H1 (cell line): ENCODE measurements at regions not wholly inside any gene's neighbourhood (a gene's known extent, or its start where the extent isn't known, plus 50 kb on each side); places are given as distances from the start of the nearest gene placed in this dataset.

Experiments used
- CTCF ChIA-PET: fragments of 300-600 bp; sonication (Branson Sonifier 250); formaldehyde crosslinking; loops from one replicate; lab custom pipeline; 2021; ENCODE audit not compliant: partially characterized antibody; lab: Charles Lee
- POLR2A ChIA-PET: fragments of 300-600 bp; sonication (Branson Sonifier 250); formaldehyde crosslinking; loops from one replicate; lab custom pipeline; 2021; ENCODE audit warnings: inconsistent platforms; ENCODE audit not compliant: partially characterized antibody; lab: Charles Lee
- DNase-seq, 2 experiments: peaks; one replicate each; pipeline versions ENCODE4 v3.0.0 to v3.0.0-alpha.2; 2010 to 2022; ENCODE audit warnings: low spot score in 2 of 2, low read depth in 1 of 2, mixed read lengths in 1 of 2
- FAIRE-seq: peaks from 2 replicates; lab custom pipeline; 2011; peaks lifted over from hg19 to GRCh38; lab: Jason Lieb, UNC
- H2AFZ ChIP-seq: 2 replicates; pipeline ENCODE4 v1.8.1; 2012; ENCODE audit warnings: low read length, inconsistent platforms
- H2AK5ac ChIP-seq: 2 replicates; pipeline ENCODE4 v1.6.1; 2013; ENCODE audit warnings: low read depth, low read length
- H2BK120ac ChIP-seq: replicated peaks from 2 replicates; pipeline ENCODE3; 2013; ENCODE audit warnings: low read depth, low read length, inconsistent platforms
- H2BK12ac ChIP-seq: 2 replicates; pipeline ENCODE4 v1.6.1; 2013; ENCODE audit warnings: low read depth, low read length
- H2BK15ac ChIP-seq: 2 replicates; pipeline ENCODE4 v1.6.1; 2013; ENCODE audit warnings: low read length
- H2BK20ac ChIP-seq: 2 replicates; pipeline ENCODE4 v1.6.1; 2013; ENCODE audit warnings: low read length
- H2BK5ac ChIP-seq: 2 replicates; pipeline ENCODE4 v1.6.1; 2013; ENCODE audit warnings: low read depth, low read length
- H3K14ac ChIP-seq: 2 replicates; pipeline ENCODE4 v1.6.1; 2013; ENCODE audit warnings: inconsistent platforms; ENCODE audit not compliant: insufficient read length
- H3K18ac ChIP-seq: 2 replicates; pipeline ENCODE4 v1.6.1; 2013; ENCODE audit warnings: low read length; ENCODE audit errors: extremely low read depth
- H3K23ac ChIP-seq: 2 replicates; pipeline ENCODE4 v1.6.1; 2013; ENCODE audit warnings: inconsistent platforms; ENCODE audit not compliant: insufficient read length
- H3K23me2 ChIP-seq: 2 replicates; pipeline ENCODE4 v1.6.1; 2013; ENCODE audit warnings: low read depth, low read length
- H3K27ac ChIP-seq: 2 replicates; pipeline ENCODE4 v1.6.1; 2011; ENCODE audit warnings: low read depth, low read length, inconsistent platforms
- H3K27me3 ChIP-seq, 4 experiments: replicated peaks in 1 of 4; 1 replicate in 1 of 4; 2 replicates in 3 of 4; pipeline versions ENCODE4 v1.6.1 to v1.8.1; 2011 to 2013; ENCODE audit warnings: low read length in 3 of 4, mild to moderate bottlenecking in 3 of 4, inconsistent platforms in 2 of 4, mixed read lengths in 2 of 4, moderate library complexity in 1 of 4; ENCODE audit not compliant: control insufficient read depth in 3 of 4, insufficient read depth in 3 of 4; ENCODE audit errors: extremely low read depth in 1 of 4
- H3K36me3 ChIP-seq, 4 experiments: 2 replicates each; pipeline versions ENCODE4 v1.6.1 to v1.8.1; 2011 to 2013; ENCODE audit warnings: mild to moderate bottlenecking in 4 of 4, low read length in 3 of 4, moderate library complexity in 2 of 4, control low read depth in 1 of 4, inconsistent platforms in 1 of 4; ENCODE audit not compliant: insufficient read depth in 4 of 4, control insufficient read depth in 2 of 4
- H3K4ac ChIP-seq: replicated peaks from 2 replicates; pipeline ENCODE3; 2013; ENCODE audit warnings: low read length, low read depth, mixed read lengths, inconsistent platforms; ENCODE audit not compliant: insufficient read length
- H3K4me1 ChIP-seq, 4 experiments: replicated peaks in 1 of 4; 1 replicate in 1 of 4; 2 replicates in 3 of 4; pipeline versions ENCODE4 v1.6.1 to v1.8.1; 2011 to 2013; ENCODE audit warnings: low read length in 3 of 4, inconsistent platforms in 2 of 4, mixed read lengths in 1 of 4; ENCODE audit not compliant: insufficient read depth in 4 of 4, control insufficient read depth in 3 of 4
- H3K4me2 ChIP-seq, 2 experiments: 2 replicates each; pipeline versions ENCODE4 v1.6.1 to v1.8.1; 2011 to 2013; ENCODE audit warnings: low read depth in 2 of 2, low read length in 2 of 2, control low read depth in 1 of 2, inconsistent platforms in 1 of 2, mild to moderate bottlenecking in 1 of 2; ENCODE audit not compliant: insufficient read depth in 1 of 2
- H3K4me3 ChIP-seq, 4 experiments: fragments of 200-600, 300-600 bp in 1 of 4; sonication (generic), shearing (Covaris generic), sonication (Bioruptor Twin) in 1 of 4; 2 replicates each; pipeline versions ENCODE4 v1.5.1 to v1.8.1; 2011 to 2016; ENCODE audit warnings: low read length in 4 of 4, low read depth in 3 of 4, control low read depth in 2 of 4, inconsistent platforms in 2 of 4, mild to moderate bottlenecking in 2 of 4, mixed read lengths in 1 of 4, moderate library complexity in 1 of 4; ENCODE audit not compliant: insufficient read depth in 2 of 4; ENCODE audit errors: extremely low read depth in 1 of 4
- H3K56ac ChIP-seq: replicated peaks from 2 replicates; pipeline ENCODE3; 2013; ENCODE audit warnings: low read depth, mild to moderate bottlenecking, mixed read lengths, low read length, inconsistent platforms; ENCODE audit not compliant: insufficient read length
- H3K79me1 ChIP-seq: 2 replicates; pipeline ENCODE4 v1.6.1; 2013; ENCODE audit warnings: low read depth, low read length, control low read depth
- H3K79me2 ChIP-seq, 2 experiments: 2 replicates each; pipeline versions ENCODE4 v1.6.1 to v1.8.1; 2012 to 2013; ENCODE audit warnings: low read length in 2 of 2, mild to moderate bottlenecking in 2 of 2, inconsistent platforms in 1 of 2; ENCODE audit not compliant: insufficient read depth in 2 of 2, control insufficient read depth in 1 of 2
- H3K9ac ChIP-seq, 4 experiments: replicated peaks in 1 of 4; 1 replicate in 1 of 4; 2 replicates in 3 of 4; pipeline versions ENCODE4 v1.6.1 to v1.8.1; 2011 to 2013; ENCODE audit warnings: low read depth in 3 of 4, low read length in 3 of 4, control low read depth in 2 of 4, mild to moderate bottlenecking in 2 of 4, moderate library complexity in 2 of 4, inconsistent platforms in 1 of 4; ENCODE audit errors: extremely low read depth in 1 of 4
- H3K9me3 ChIP-seq, 2 experiments: 2 replicates each; pipeline versions ENCODE4 v1.6.1 to v1.8.1; 2012 to 2013; ENCODE audit warnings: mild to moderate bottlenecking in 2 of 2, moderate library complexity in 2 of 2, control low read depth in 1 of 2, inconsistent platforms in 1 of 2, low read depth in 1 of 2, low read length in 1 of 2, mixed read lengths in 1 of 2; ENCODE audit not compliant: insufficient read depth in 2 of 2
- H4K20me1 ChIP-seq, 2 experiments: replicated peaks in 1 of 2; 2 replicates each; pipeline versions ENCODE3 to v1.8.1; 2011 to 2013; ENCODE audit warnings: inconsistent platforms in 2 of 2, low read length in 2 of 2, mild to moderate bottlenecking in 1 of 2; ENCODE audit not compliant: insufficient read depth in 2 of 2, control insufficient read depth in 1 of 2
- H4K5ac ChIP-seq: 2 replicates; pipeline ENCODE4 v1.6.1; 2013; ENCODE audit warnings: low read length, low read depth, mixed read lengths, inconsistent platforms; ENCODE audit not compliant: insufficient read length
- H4K8ac ChIP-seq: 2 replicates; pipeline ENCODE4 v1.8.0; 2013; ENCODE audit warnings: mild to moderate bottlenecking, moderate library complexity, low read length, inconsistent platforms; ENCODE audit not compliant: insufficient read depth; ENCODE audit errors: extremely low read depth
- H4K91ac ChIP-seq: replicated peaks from 2 replicates; pipeline ENCODE3; 2013; ENCODE audit warnings: low read length, mixed read lengths, inconsistent platforms; ENCODE audit not compliant: insufficient read length
- CBX8 ChIP-seq: fragments of 300-800, 300-1000 bp; sonication (generic); IDR thresholded peaks from 2 replicates; pipeline ENCODE4 v1.7.1; 2016; ENCODE audit warnings: low read depth, low read length, borderline replicate concordance
- CHD2 ChIP-seq: IDR thresholded peaks from 2 replicates; pipeline ENCODE4 v1.6.1; 2012; ENCODE audit warnings: low read length, improper control_type of control experiment
- SRF ChIP-seq: IDR thresholded peaks from 2 replicates; pipeline ENCODE4 v1.6.1; 2011; ENCODE audit warnings: mild to moderate bottlenecking, low read depth, low read length, moderate library complexity
- WGBS, 2 experiments: shearing (Covaris generic) in 1 of 2; methylation state at CpG; one replicate each; pipeline versions ENCODE4 v1.1.6 to v1.1.7; 2013 to 2015; ENCODE audit warnings: low lambda C conversion rate in 2 of 2, mixed read lengths in 2 of 2, inconsistent platforms in 1 of 2, low coverage in 1 of 2, missing lambda C conversion rate in 1 of 2; ENCODE audit not compliant: insufficient replicate concordance in 2 of 2, insufficient coverage in 1 of 2, insufficient read length in 1 of 2; ENCODE audit errors: extremely low coverage in 1 of 2, missing lambda C conversion rate in 1 of 2; 5-methylcytosine and 5-hydroxymethylcytosine counted together

GRCh38 chr16:7057458-7057857, 275.2 kb upstream of the RBFOX1 start:
- Histone ChIP-seq H3K79me2 (no peaks in the 10 kb centered on the region), H3K23me2 (no peaks in the 10 kb centered on the region), H3K27me3 (no peaks in the 10 kb centered on the region), H3K79me1 (no peaks in the 10 kb centered on the region), H3K23ac (no peak overlapping the region), H2BK120ac (no peak overlapping the region), H2BK15ac (no peak overlapping the region), H4K8ac (no peak overlapping the region), H3K4ac (no peak overlapping the region), H3K27ac (no peak overlapping the region), H3K56ac (no peak overlapping the region), H3K4me1 (no peaks in the 10 kb centered on the region; a peak in 1 of 7 replicates), H3K4me3 (no peak overlapping the region), H2AFZ (no peak overlapping the region), H3K9ac (no peak overlapping the region), H2BK12ac (no peak overlapping the region), H2BK20ac (no peak overlapping the region), H4K20me1 (no peaks in the 10 kb centered on the region), H3K4me2 (no peak overlapping the region), H2AK5ac (no peak overlapping the region), H4K91ac (no peak overlapping the region), H2BK5ac (no peak overlapping the region), H4K5ac (no peak overlapping the region), H3K18ac (no peak overlapping the region), H3K9me3 (no peaks in the 10 kb centered on the region), H3K36me3 (no peaks in the 10 kb centered on the region), H3K14ac (no peak overlapping the region)
- TF ChIP-seq CHD2: no peak
- TF ChIP-seq SRF: no peak
- no peak for TF ChIP-seq CBX8
- CTCF ChIA-PET: interaction anchor here (0.6 to 1.7 kb wide), 4 partner anchors 9 to 1040 kb away, joined by 3 to 5 read pairs (median 3); no protein-coding TSS in a partner anchor
- DNase-seq (no peak), FAIRE-seq (no peak)
- POLR2A ChIA-PET: no interaction called here
- 94% methylated on average over 5 of the region's 5 CpGs; no CpG with 5 or more reads in 1 of the 2 experiments for WGBS, 2 experiments
